K562 (cell line): ENCODE measurements at regions not wholly inside any gene's neighbourhood (a gene's known extent, or its start where the extent isn't known, plus 50 kb on each side); places are given as distances from the start of the nearest gene placed in this dataset.

Experiments used
- ARID1B ChIP-seq: fragments of 450-650 bp; IDR thresholded peaks from 2 replicates; pipeline ENCODE4 v1.6.1; 2016; ENCODE audit warnings: antibody characterized with exemption, mild to moderate bottlenecking, inconsistent platforms
- CBX3 ChIP-seq, 2 experiments: IDR thresholded peaks; 1 replicate in 1 of 2; 2 replicates in 1 of 2; pipeline ENCODE4 v1.6.1; 2012; ENCODE audit warnings: inconsistent platforms in 2 of 2, low read length in 2 of 2, borderline replicate concordance in 1 of 2, control low read depth in 1 of 2
- ELF2 ChIP-seq: fragments of 250-450 bp; sonication (Bioruptor Pico); IDR thresholded peaks from 2 replicates; pipeline ENCODE4 v1.5.0; 2021; ENCODE audit warnings: mild to moderate bottlenecking
- FIP1L1 ChIP-seq: fragments of 200-400 bp; formaldehyde crosslinking; IDR thresholded peaks from 2 replicates; pipeline ENCODE4 v1.6.1; 2018; ENCODE audit warnings: mild to moderate bottlenecking, low read depth, low read length; ENCODE audit not compliant: poor library complexity, severe bottlenecking
- HDAC6 ChIP-seq: IDR thresholded peaks from 2 replicates; pipeline ENCODE4 v1.6.1; 2012; ENCODE audit warnings: low read depth, mild to moderate bottlenecking, control low read depth, inconsistent platforms, low read length, moderate library complexity
- JUN ChIP-seq, 2 experiments: sonication (generic) in 1 of 2; formaldehyde crosslinking in 1 of 2; IDR thresholded peaks; 2 replicates each; pipeline versions ENCODE4 v1.6.1 to v1.8.0; 2012 to 2022; ENCODE audit warnings: borderline replicate concordance in 2 of 2, mild to moderate bottlenecking in 2 of 2, improper control_type of control experiment in 1 of 2, low read depth in 1 of 2, low read length in 1 of 2, missing genetic modification reagents in 1 of 2
- KAT7 ChIP-seq: sonication (generic); formaldehyde crosslinking; IDR thresholded peaks from 2 replicates; pipeline ENCODE4 v1.8.0; 2022; ENCODE audit warnings: missing genetic modification reagents, mild to moderate bottlenecking, borderline replicate concordance
- KLF1 ChIP-seq: fragments of 450-650 bp; IDR thresholded peaks from 2 replicates; pipeline ENCODE4 v1.6.1; 2016; ENCODE audit warnings: missing genetic modification characterization, missing compliant biosample characterization
- NR2C2 ChIP-seq, 2 experiments: fragments of 200-800 bp in 1 of 2; sonication (Bioruptor generic) in 1 of 2; sonication (generic) in 1 of 2; formaldehyde crosslinking in 1 of 2; IDR thresholded peaks; 2 replicates each; pipeline versions ENCODE4 v1.6.1 to v1.8.0; 2016 to 2022; ENCODE audit warnings: mild to moderate bottlenecking in 1 of 2, missing compliant biosample characterization in 1 of 2, missing genetic modification characterization in 1 of 2, missing genetic modification reagents in 1 of 2
- TBP ChIP-seq: optimal IDR thresholded peaks from 2 replicates; pipeline ENCODE3; 2011; ENCODE audit warnings: low read depth, low read length, improper control_type of control experiment
- U2AF2 ChIP-seq: fragments of 200-400 bp; formaldehyde crosslinking; optimal IDR thresholded peaks from 2 replicates; pipeline ENCODE3; 2017; ENCODE audit warnings: low read depth, mild to moderate bottlenecking, low read length
- ZFX ChIP-seq: sonication (generic); formaldehyde crosslinking; IDR thresholded peaks from 2 replicates; pipeline ENCODE4 v1.8.0; 2022; ENCODE audit warnings: mild to moderate bottlenecking, missing genetic modification reagents, moderate library complexity
- ZNF384 ChIP-seq: IDR thresholded peaks from 2 replicates; pipeline ENCODE4 v1.6.1; 2012; ENCODE audit warnings: low read depth, low read length, improper control_type of control experiment
- TF ChIP-seq, protein P1 (sequence below): fragments of 450-650 bp; formaldehyde crosslinking; IDR thresholded peaks from 2 replicates; pipeline ENCODE4 v1.4.0; 2020; ENCODE audit warnings: mild to moderate bottlenecking, moderate library complexity
- TF ChIP-seq, protein P2 (sequence below): fragments of 250-450 bp; sonication (Bioruptor Pico); IDR thresholded peaks from 2 replicates; pipeline ENCODE4 v1.5.0; 2021
- TF ChIP-seq, protein P3 (sequence below): IDR thresholded peaks from 3 replicates; pipeline ENCODE4 v1.6.1; 2011; ENCODE audit warnings: borderline replicate concordance, mild to moderate bottlenecking; ENCODE audit not compliant: insufficient read length, insufficient read depth
- TF ChIP-seq, protein P4 (sequence below), 2 experiments: fragments of 450-650 bp; IDR thresholded peaks; 2 replicates each; pipeline ENCODE4 v1.6.1; 2018; ENCODE audit warnings: mild to moderate bottlenecking in 2 of 2, low read depth in 1 of 2; ENCODE audit not compliant: partially characterized antibody in 2 of 2

DNA sequence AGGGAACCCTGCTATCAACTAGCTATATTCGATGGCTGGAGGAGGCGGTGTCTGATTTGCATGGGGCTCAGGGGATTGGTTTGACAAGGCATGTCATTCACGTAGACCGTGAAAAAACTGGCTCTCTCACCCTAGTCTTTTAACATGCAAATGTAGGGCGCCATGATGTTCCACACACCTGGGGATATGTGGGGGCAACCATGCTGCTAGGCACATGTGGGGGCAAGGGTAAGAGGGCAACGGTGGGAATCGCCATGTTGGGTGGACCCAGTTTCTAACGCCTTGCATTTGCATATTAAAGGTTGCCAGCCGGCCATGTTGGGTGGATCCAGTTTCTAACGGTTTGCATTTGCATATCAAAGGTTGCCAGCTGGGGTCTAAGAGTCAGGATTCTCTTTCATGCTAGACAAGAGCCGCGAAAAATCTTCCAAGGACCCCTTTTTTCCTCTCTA is 419.2 kb upstream of the NFE2L3 start (continued):
- TF ChIP-seq, protein P1, sequence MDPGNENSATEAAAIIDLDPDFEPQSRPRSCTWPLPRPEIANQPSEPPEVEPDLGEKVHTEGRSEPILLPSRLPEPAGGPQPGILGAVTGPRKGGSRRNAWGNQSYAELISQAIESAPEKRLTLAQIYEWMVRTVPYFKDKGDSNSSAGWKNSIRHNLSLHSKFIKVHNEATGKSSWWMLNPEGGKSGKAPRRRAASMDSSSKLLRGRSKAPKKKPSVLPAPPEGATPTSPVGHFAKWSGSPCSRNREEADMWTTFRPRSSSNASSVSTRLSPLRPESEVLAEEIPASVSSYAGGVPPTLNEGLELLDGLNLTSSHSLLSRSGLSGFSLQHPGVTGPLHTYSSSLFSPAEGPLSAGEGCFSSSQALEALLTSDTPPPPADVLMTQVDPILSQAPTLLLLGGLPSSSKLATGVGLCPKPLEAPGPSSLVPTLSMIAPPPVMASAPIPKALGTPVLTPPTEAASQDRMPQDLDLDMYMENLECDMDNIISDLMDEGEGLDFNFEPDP (CRISPR knock-in tag) = no peak
- TF ChIP-seq, protein P2, sequence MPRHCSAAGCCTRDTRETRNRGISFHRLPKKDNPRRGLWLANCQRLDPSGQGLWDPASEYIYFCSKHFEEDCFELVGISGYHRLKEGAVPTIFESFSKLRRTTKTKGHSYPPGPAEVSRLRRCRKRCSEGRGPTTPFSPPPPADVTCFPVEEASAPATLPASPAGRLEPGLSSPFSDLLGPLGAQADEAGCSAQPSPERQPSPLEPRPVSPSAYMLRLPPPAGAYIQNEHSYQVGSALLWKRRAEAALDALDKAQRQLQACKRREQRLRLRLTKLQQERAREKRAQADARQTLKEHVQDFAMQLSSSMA (CRISPR knock-in tag) = no peak
- TF ChIP-seq NR2C2 (CRISPR knock-in tag; IDR thresholded peaks at IDR 0.05) (no peak), NR2C2 (tag; IDR thresholded peaks at IDR 0.05) (peak; percentile 72), HDAC6 (no peak), FIP1L1 (no peak), KLF1 (tag) (peak; percentile 74; the same call in 1 of the 2 replicates), ARID1B (peak; percentile 19; the same call in 1 of the 2 replicates), CBX3 (IDR thresholded peaks at IDR 0.05; ENCODE audit: borderline replicate concordance in 1 of 2, low read length in 2 of 2) (0 out of 3 replicates have a peak, but pooled peaks of 1 of the 2 experiments have one; percentile 53), TBP (no peak), ELF2 (no peak), JUN (IDR thresholded peaks at IDR 0.05; ENCODE audit: borderline replicate concordance, low read depth, low read length) (no peak), JUN (CRISPR knock-in tag; IDR thresholded peaks at IDR 0.05; ENCODE audit: borderline replicate concordance) (no peak), U2AF2 (no peak), ZFX (CRISPR knock-in tag) (no peak), ZNF384 (peak; percentile 76), KAT7 (no peak)
- TF ChIP-seq, protein P3, sequence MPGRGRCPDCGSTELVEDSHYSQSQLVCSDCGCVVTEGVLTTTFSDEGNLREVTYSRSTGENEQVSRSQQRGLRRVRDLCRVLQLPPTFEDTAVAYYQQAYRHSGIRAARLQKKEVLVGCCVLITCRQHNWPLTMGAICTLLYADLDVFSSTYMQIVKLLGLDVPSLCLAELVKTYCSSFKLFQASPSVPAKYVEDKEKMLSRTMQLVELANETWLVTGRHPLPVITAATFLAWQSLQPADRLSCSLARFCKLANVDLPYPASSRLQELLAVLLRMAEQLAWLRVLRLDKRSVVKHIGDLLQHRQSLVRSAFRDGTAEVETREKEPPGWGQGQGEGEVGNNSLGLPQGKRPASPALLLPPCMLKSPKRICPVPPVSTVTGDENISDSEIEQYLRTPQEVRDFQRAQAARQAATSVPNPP = no peak
- TF ChIP-seq, protein P4, sequence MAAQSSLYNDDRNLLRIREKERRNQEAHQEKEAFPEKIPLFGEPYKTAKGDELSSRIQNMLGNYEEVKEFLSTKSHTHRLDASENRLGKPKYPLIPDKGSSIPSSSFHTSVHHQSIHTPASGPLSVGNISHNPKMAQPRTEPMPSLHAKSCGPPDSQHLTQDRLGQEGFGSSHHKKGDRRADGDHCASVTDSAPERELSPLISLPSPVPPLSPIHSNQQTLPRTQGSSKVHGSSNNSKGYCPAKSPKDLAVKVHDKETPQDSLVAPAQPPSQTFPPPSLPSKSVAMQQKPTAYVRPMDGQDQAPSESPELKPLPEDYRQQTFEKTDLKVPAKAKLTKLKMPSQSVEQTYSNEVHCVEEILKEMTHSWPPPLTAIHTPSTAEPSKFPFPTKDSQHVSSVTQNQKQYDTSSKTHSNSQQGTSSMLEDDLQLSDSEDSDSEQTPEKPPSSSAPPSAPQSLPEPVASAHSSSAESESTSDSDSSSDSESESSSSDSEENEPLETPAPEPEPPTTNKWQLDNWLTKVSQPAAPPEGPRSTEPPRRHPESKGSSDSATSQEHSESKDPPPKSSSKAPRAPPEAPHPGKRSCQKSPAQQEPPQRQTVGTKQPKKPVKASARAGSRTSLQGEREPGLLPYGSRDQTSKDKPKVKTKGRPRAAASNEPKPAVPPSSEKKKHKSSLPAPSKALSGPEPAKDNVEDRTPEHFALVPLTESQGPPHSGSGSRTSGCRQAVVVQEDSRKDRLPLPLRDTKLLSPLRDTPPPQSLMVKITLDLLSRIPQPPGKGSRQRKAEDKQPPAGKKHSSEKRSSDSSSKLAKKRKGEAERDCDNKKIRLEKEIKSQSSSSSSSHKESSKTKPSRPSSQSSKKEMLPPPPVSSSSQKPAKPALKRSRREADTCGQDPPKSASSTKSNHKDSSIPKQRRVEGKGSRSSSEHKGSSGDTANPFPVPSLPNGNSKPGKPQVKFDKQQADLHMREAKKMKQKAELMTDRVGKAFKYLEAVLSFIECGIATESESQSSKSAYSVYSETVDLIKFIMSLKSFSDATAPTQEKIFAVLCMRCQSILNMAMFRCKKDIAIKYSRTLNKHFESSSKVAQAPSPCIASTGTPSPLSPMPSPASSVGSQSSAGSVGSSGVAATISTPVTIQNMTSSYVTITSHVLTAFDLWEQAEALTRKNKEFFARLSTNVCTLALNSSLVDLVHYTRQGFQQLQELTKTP (IDR thresholded peaks at IDR 0.05; ENCODE audit: low read depth in 1 of 2, partially characterized antibody in 2 of 2) = no peak
